ENCODE measurements at regions not wholly inside any gene's neighbourhood (a gene's known extent, or its start where the extent isn't known, plus 50 kb on each side); places are given as distances from the start of the nearest gene placed in this dataset.

- TF ChIP-seq CTCF (IDR thresholded peaks at IDR 0.05; ENCODE audit: insufficient read depth, low read length, poor library complexity, severe bottlenecking) = no peak
- TF ChIP-seq EZH2phosphoT487 (conservative IDR thresholded peaks at IDR 0.05; ENCODE audit: low read length) = no peak
- no peak overlapping the region for H3K27ac ChIP-seq (ENCODE audit: low read depth, low read length)
These were observed 356.9 kb downstream of the SV2B start for GRCh38 chr15:91456921-91457320.

GRCh38 chr15:91461377-91461776, 361.3 kb downstream of the SV2B start:
- no peaks in the 10 kb centered on the region for H4K20me1 ChIP-seq (ENCODE audit: low read depth, low read length)
- H3K36me3 ChIP-seq (ENCODE audit: low read length) = no peaks in the 10 kb centered on the region
- no peaks in the 10 kb centered on the region for H3K79me2 ChIP-seq (ENCODE audit: insufficient read depth, low read length)
- no peaks in the 10 kb centered on the region for H3K27me3 ChIP-seq (ENCODE audit: low read length)
- no peak overlapping the region for H3K4me2 ChIP-seq (ENCODE audit: low read depth, low read length, poor library complexity, severe bottlenecking)
- no peaks in the 10 kb centered on the region for H3F3A ChIP-seq (ENCODE audit: insufficient read depth)
- H3K9me3 ChIP-seq (ENCODE audit: insufficient read depth, low read length) = no peaks in the 10 kb centered on the region
- no peak overlapping the region for H2AFZ ChIP-seq (ENCODE audit: low read depth, low read length, severe bottlenecking)
- no peak for TF ChIP-seq CTCF (IDR thresholded peaks at IDR 0.05; ENCODE audit: insufficient read depth, low read length, poor library complexity, severe bottlenecking)
- TF ChIP-seq EZH2phosphoT487 (conservative IDR thresholded peaks at IDR 0.05; ENCODE audit: low read length) = no peak
- H3K9ac ChIP-seq (ENCODE audit: low read length) = no peak overlapping the region
- H3K9me2 ChIP-seq (replicated peaks; ENCODE audit: insufficient read depth, low read length) = no peaks in the 10 kb centered on the region
- no peak overlapping the region for H3K4me3 ChIP-seq (ENCODE audit: insufficient read depth, low read length, poor library complexity, severe bottlenecking)
- no peak overlapping the region for H3K27ac ChIP-seq (ENCODE audit: low read depth, low read length)

More at GRCh38 chr15:91456921-91457320, 356.9 kb downstream of the SV2B start:
- H2AFZ ChIP-seq (ENCODE audit: low read depth, low read length, severe bottlenecking) = no peak overlapping the region
- H3K4me2 ChIP-seq (ENCODE audit: low read depth, low read length, poor library complexity, severe bottlenecking) = no peak overlapping the region
- H3K27me3 ChIP-seq (ENCODE audit: low read length) = no peaks in the 10 kb centered on the region
- no peak overlapping the region for H3K4me3 ChIP-seq (ENCODE audit: insufficient read depth, low read length, poor library complexity, severe bottlenecking)
- H3K9ac ChIP-seq (ENCODE audit: low read length) = no peak overlapping the region
- H3K9me2 ChIP-seq (replicated peaks; ENCODE audit: insufficient read depth, low read length) = no peaks in the 10 kb centered on the region
- no peaks in the 10 kb centered on the region for H4K20me1 ChIP-seq (ENCODE audit: low read depth, low read length)
- no peaks in the 10 kb centered on the region for H3K9me3 ChIP-seq (ENCODE audit: insufficient read depth, low read length)
- H3K36me3 ChIP-seq (ENCODE audit: low read length) = no peaks in the 10 kb centered on the region
- H3F3A ChIP-seq (ENCODE audit: insufficient read depth) = no peaks in the 10 kb centered on the region
- no peaks in the 10 kb centered on the region for H3K79me2 ChIP-seq (ENCODE audit: insufficient read depth, low read length)

GRCh38 chr15:91465086-91465485, 365.0 kb downstream of the SV2B start:
- H3K9me3 ChIP-seq (ENCODE audit: insufficient read depth, low read length) = no peaks in the 10 kb centered on the region
- H3K9ac ChIP-seq (ENCODE audit: low read length) = no peak overlapping the region
- H3K27ac ChIP-seq (ENCODE audit: low read depth, low read length) = no peak overlapping the region
- H4K20me1 ChIP-seq (ENCODE audit: low read depth, low read length) = no peaks in the 10 kb centered on the region
- TF ChIP-seq CTCF (IDR thresholded peaks at IDR 0.05; ENCODE audit: insufficient read depth, low read length, poor library complexity, severe bottlenecking) (no peak), EZH2phosphoT487 (conservative IDR thresholded peaks at IDR 0.05; ENCODE audit: low read length) (no peak)
- no peak overlapping the region for H2AFZ ChIP-seq (ENCODE audit: low read depth, low read length, severe bottlenecking)
- no peaks in the 10 kb centered on the region for H3K9me2 ChIP-seq (replicated peaks; ENCODE audit: insufficient read depth, low read length)
- no peaks in the 10 kb centered on the region for H3K36me3 ChIP-seq (ENCODE audit: low read length)
- H3F3A ChIP-seq (ENCODE audit: insufficient read depth) = no peaks in the 10 kb centered on the region
- H3K27me3 ChIP-seq (ENCODE audit: low read length) = no peaks in the 10 kb centered on the region
- no peaks in the 10 kb centered on the region for H3K79me2 ChIP-seq (ENCODE audit: insufficient read depth, low read length)
- no peak overlapping the region for H3K4me3 ChIP-seq (ENCODE audit: insufficient read depth, low read length, poor library complexity, severe bottlenecking)
- no peak overlapping the region for H3K4me2 ChIP-seq (ENCODE audit: low read depth, low read length, poor library complexity, severe bottlenecking)

All from SU-DHL-6 (cell line).